ENCODE measurements at regions not wholly inside any gene's neighbourhood (a gene's known extent, or its start where the extent isn't known, plus 50 kb on each side); places are given as distances from the start of the nearest gene placed in this dataset.
A peak's percentile ranks its signal among the peaks of the same experiment; 100 is the strongest.

- no peak overlapping the region for H3K4me3 ChIP-seq (ENCODE audit: low read depth, low read length)
- no peak for TF ChIP-seq CTCF (IDR thresholded peaks at IDR 0.05; ENCODE audit: insufficient read depth, low read depth, low read length, missing control alignments)
- no peak for DNase-seq (ENCODE audit: low read depth)
Observed at GRCh38 chr6:140931581-140931980, 1201.1 kb upstream of the GJE1 start.

GRCh38 chr6:140929121-140929520, 1203.6 kb upstream of the GJE1 start:
- no peak for TF ChIP-seq CTCF (IDR thresholded peaks at IDR 0.05; ENCODE audit: insufficient read depth, low read depth, low read length, missing control alignments)
- DNase-seq (ENCODE audit: low read depth), result no peak
- no peak overlapping the region for H3K4me3 ChIP-seq (ENCODE audit: low read depth, low read length)

GRCh38 chr6:140923048-140923447, 1209.7 kb upstream of the GJE1 start:
- no peak for TF ChIP-seq CTCF (IDR thresholded peaks at IDR 0.05; ENCODE audit: insufficient read depth, low read depth, low read length, missing control alignments)
- no peak overlapping the region for H3K4me3 ChIP-seq (ENCODE audit: low read depth, low read length)
- DNase-seq (ENCODE audit: low read depth), result no peak

- peak; percentile 65 for TF ChIP-seq CTCF (IDR thresholded peaks at IDR 0.05; ENCODE audit: insufficient read depth, low read depth, low read length, missing control alignments)
- H3K4me3 ChIP-seq (ENCODE audit: low read depth, low read length), result no peak overlapping the region
- peak; percentile 64 for DNase-seq (ENCODE audit: low read depth)
Observed at GRCh38 chr6:140921366-140922226, 1211.1 kb upstream of the GJE1 start.

GRCh38 chr6:140917911-140918310, 1214.8 kb upstream of the GJE1 start:
- DNase-seq (ENCODE audit: low read depth), result no peak
- H3K4me3 ChIP-seq (ENCODE audit: low read depth, low read length), result no peak overlapping the region
- no peak for TF ChIP-seq CTCF (IDR thresholded peaks at IDR 0.05; ENCODE audit: insufficient read depth, low read depth, low read length, missing control alignments)

GRCh38 chr6:140915551-140915950, 1217.2 kb upstream of the GJE1 start:
- no peak for TF ChIP-seq CTCF (IDR thresholded peaks at IDR 0.05; ENCODE audit: insufficient read depth, low read depth, low read length, missing control alignments)
- no peak for DNase-seq (ENCODE audit: low read depth)
- no peak overlapping the region for H3K4me3 ChIP-seq (ENCODE audit: low read depth, low read length)

GRCh38 chr6:140915103-140915502, 1217.6 kb upstream of the GJE1 start:
- H3K4me3 ChIP-seq (ENCODE audit: low read depth, low read length), result no peak overlapping the region
- no peak for DNase-seq (ENCODE audit: low read depth)
- TF ChIP-seq CTCF (IDR thresholded peaks at IDR 0.05; ENCODE audit: insufficient read depth, low read depth, low read length, missing control alignments), result no peak

All from GM12865 (cell line).